HG03378 (cell line): ENCODE measurements at regions not wholly inside any gene's neighbourhood (a gene's known extent, or its start where the extent isn't known, plus 50 kb on each side); places are given as distances from the start of the nearest gene placed in this dataset.

Experiments used
- ATAC-seq: cut with Tn5 transposase; IDR thresholded peaks from one replicate; pipeline ENCODE4 v1.9.1; 2021; ENCODE audit warnings: mild to moderate bottlenecking, moderate library complexity; ENCODE audit not compliant: unreplicated experiment

DNA sequence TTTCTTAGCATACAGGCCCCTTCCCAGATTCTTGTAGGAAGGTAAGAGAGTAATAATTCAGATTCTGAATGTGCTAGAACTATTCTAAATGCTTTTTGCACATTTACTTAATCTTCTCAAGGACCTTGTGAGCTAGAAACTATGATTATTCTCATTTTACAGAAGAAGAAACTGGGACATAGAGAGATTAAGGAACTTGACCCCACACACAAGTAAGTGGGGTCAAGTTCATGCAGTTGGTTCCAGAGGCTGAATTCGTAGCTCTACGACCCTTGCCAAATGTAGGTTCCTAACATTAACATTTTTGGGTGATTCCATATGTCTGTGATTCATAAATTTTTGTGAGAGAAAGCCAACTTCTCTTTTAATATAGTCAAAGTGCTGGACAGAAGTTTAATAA is 238.1 kb downstream of the LACC1 start:
- no peak for ATAC-seq

DNA sequence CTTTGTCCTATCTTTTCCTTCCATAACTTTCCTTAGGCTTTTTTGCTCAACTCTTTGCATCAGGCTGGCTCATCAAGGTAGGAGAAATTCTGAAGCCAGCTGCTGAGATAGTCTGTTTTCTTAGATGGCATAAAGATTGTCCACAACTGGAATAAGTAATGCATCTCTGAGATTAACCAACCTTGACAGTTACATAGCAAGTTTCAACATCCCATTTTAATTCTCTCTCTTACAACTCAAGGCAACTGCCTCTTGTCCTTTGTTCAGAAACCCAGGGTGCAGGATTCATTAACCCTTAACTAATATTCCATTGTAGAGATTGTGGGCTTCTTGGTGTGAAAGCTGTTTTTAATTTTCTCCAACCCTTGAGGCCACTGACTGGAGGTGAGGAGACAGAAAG is 239.2 kb downstream of the LACC1 start:
- ATAC-seq: no peak

DNA sequence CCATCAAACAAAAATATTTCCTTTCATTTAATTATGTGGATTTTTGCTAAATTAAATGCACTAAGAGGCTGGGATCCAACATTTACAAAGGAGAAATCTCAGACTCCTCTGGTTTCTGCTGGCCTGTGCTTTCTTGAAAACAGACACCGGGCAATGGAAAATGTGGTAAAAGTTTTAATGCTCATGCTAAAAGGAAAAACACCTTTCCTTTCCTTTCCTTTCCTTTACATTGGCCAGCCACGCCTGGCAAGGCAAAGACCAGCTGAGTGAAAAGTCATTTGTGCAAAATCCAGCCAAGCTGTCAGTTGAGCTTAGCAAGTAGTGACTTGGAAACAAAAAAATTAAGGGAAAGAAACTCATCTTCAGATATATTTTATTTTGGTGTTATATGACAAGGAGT is 240.3 kb downstream of the LACC1 start:
- no peak for ATAC-seq

DNA sequence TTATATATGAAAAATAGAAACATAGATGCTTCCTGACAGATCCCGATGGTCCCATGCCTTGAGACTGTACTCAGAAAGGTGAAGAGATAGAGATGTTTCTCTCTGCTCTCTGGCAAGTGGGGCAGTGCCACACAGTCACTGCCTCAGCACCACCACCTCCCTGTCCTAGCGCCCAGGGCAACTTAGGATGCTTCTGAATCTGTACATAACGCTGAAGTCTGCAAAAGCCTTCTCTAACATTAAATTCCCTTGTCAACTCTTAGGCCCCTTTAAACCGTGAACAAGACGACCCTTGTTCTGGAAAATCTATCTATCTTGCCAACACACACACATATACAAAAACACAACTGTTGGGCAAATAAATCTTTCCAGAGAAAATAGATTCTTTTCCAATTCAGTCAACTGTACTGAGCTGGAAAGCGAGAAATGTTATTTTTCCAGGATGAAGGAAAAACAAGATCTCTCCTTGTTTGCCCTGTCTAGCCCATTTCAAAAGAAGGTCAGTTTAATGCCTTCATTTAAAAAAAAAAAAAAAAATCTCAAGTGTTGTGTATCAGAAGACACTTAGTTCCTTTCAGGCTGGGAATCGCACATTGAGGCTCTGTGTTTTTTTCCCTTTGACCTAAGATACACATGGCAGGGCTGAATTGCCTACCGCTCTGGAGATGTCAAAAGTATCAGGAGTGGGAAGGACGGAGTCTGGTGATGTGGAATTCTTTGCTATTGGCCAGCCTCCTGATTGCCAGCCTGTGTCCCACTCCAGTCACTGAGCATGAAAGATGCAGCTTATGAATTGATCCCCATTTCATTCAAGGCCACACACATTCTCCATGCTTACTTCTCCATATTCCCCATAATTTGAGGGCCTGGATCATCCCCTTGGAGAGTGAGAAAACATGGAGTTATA is 241.4 kb downstream of the LACC1 start:
- no peak for ATAC-seq

DNA sequence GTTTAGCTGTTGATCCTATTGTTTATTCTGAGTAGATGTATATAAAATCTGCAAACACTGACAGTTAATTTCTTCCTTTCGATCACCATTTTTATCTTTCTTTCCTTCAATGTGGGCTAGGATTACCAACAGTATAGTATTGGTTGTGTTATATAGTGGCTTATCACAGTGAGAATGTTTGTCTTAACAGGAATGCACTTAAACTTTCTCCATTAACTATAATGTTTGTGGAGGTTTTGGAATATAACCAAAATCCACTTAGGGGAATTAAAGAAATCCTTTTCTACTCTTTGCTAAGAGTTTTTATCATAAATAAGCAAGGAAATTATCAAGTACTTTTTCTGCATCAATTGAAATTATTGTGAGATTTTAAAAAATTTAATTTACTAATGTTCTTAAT is 244.6 kb downstream of the LACC1 start:
- no peak for ATAC-seq

DNA sequence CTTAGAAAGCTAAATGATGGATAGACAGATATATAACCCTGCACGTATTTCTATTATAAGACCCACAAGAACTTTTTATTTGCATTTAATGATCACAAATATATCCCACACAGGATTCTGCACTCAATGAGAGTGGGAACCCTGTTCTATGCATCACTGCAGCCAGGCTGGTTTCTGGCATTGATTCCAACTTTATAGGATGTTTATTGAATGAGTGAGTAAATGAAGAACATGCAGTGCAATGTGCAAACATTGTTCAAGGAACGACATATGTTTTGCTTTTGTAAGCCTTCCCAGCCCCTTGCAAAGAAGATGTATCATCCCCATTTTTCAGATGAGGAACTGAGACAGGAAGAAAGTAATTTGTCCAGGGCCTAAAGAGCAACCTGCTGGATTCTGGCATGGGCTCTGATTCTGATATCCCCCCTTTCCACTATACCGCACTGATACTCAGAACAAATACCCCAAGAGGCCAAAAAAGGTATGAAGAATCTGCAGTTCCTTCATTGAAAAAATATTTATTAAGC is 246.3 kb downstream of the LACC1 start:
- no peak for ATAC-seq

DNA sequence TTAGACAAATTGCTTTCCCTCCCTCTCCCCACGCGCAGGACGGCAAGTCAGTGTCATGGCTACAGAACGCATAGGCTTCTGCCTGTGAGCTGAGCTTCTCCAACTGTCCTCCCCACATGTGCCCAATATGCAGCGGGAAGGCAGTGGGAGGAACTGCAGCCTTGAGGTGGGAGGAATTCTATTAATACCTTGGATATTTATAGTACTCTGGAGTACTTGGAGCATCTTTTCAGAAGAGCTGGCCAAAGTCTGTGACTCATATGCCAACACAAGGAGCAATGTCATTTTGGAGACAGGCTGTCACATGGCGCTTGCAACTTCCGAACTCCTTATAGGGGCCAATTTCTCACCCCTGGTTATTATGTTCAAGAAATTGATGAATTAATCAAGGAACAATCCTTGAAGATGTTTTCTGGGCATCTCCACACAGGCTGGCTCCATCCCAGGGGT is 245.0 kb upstream of the SERP2 start:
- no peak for ATAC-seq

DNA sequence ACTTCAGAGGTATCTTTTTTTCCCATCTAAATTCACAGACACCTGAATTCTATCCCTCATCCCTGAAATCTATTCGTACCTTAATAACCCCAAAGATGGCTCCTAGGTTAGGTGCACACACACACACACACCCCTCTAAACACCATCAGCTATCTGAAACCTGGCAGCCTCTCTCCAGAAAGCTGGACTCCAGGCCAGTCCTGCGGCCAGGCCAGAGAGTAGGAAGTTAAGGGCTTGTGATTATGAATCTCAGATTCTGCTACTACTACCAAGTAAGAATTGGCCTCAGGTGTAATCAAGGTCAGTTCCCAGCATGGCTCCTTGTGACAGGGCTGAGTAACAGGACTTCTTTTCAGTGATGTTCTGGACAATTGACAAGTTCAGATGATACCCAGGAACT is 244.2 kb upstream of the SERP2 start:
- ATAC-seq: no peak

DNA sequence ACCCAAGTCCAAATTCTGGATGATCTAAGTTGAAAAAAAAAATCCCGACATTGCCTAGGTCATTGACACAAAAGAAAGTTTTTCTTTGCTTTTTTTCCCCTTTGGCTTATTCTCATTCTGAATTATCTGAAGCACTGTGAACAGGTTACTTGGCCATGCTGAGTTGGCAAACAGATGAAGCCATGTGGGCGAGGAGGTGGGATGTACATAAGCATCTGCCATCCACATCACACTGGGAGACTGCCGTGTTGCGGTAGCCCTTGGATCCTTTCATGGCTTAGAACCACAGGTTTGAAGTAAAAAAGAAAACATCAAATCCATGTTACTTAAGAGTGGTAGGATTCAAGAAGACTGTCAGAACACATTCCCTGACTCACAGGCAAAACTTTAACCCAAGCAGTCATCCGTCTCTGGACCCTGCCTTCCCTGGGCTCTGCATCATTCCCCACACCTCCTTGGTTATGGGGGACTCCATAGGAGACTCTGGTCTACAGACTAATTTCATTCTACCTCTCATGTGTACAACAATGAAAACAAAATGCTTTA is 242.5 kb upstream of the SERP2 start:
- no peak for ATAC-seq

DNA sequence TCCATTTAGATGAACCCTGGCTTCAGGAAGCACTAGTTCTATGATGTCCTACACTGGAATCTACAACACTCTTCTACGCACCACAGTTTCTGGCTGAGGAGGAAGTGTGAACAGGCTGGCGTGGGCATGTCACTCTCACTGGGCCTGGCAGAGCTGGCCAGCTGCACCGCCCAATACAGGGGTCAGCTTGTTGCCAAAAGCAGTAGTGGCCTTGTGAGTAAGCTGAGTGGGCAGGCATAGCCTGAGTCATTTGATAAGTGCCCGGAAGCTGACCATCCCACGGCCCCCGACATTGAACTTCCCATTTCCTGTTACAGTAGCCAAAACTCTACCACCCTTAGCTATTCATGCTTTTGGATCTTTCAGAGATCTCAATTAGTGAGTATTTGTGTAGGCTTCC is 240.9 kb upstream of the SERP2 start:
- no peak for ATAC-seq

DNA sequence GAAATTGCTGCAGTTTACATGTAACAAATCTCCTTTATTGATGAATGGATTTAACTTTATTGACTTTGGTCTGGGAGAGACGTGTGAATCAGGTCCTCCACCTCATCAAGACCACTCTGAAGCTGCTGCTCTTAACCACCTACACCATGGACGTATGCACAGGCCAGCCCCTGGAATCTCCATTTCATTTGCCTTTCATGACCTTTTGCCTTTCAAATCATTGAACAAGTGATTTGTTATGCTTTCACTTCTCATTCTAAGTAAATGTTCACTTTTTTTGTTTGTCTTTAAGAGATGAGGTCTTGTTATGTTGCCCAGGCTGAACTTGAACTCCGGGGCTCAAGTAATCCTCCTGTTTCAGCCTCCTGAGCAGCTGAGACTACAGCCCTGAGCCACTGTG is 240.0 kb upstream of the SERP2 start:
- ATAC-seq: no peak

DNA sequence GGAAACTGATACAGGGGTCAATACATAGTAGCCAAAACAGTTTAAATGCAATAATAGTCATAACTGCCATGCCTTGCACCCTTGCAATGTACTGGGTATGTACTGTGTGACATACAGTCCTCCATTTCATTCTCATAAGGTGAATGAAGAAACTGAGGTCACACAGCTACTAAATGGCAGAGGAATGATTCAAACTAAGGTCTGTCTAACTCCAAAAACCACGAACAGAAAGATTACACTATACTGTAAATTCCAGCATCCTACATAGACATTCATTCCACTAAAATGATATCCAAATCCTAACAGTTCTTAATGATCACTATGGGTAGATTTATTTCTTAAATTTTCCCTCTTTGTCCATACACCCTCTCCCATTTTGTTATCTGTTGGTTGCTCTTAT is 238.1 kb upstream of the SERP2 start:
- no peak for ATAC-seq

DNA sequence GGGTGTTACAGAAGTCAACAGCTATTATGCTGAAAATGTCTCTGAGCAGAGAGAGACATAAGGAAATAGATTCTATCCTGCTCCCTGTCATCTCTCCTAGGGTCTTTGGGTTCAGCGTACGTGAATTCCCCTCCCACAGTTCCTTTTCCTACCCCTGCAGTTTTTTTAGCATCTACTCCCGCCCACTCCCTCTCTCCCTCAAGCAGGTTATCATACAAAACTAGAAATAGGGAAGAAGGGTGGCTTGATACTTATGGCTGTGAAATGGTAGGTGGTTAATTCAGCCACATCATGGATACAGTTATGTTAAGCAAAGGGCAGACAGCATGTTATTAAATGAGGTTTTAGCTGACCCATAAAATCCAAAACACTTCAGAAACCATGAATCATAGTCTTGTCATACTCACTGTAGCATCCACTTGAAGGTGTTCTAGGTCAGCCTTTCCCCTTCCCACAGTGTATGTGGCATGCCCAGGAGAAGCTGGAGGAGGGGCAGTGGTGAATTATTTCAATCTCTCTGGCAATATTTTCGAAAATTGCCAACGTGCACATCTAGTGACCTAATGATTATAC is 236.8 kb upstream of the SERP2 start:
- ATAC-seq: no peak

DNA sequence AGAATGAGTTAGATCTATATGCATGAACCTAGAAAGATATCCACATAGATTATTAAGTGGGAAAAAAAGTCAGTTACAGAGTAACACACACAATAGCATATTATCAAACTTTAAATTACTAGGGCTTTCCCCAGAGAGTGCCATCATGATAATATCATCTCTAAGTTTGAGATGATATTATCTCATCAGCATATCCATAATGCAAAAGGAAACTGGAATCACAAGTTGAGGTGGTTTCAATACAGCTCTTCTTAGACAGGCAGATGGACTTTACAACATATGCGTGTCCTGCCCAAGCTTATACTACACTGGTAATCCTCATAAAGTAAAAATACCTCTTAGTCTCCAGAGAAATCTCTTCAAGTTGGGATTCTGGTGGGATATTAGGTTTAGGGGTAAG is 236.2 kb upstream of the SERP2 start:
- no peak for ATAC-seq

DNA sequence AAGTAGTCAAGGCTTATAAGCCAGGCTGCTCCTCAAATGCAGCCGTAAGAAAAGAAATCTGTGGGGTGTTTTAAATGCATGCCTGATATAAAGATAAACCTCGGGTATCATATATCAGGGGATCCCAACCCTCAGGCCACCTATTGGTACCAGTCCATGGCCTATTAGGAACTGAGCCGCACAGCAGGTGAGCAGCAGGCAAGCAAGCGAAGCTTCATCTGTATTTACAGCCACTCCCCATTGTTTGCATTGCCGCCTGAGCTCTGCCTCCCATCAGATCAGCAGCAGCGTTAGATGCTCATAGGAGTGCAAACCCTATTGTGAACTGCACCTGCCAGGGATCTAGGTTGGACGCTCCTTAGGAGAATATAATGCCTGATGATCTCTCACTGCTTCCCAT is 233.5 kb upstream of the SERP2 start:
- no peak for ATAC-seq

DNA sequence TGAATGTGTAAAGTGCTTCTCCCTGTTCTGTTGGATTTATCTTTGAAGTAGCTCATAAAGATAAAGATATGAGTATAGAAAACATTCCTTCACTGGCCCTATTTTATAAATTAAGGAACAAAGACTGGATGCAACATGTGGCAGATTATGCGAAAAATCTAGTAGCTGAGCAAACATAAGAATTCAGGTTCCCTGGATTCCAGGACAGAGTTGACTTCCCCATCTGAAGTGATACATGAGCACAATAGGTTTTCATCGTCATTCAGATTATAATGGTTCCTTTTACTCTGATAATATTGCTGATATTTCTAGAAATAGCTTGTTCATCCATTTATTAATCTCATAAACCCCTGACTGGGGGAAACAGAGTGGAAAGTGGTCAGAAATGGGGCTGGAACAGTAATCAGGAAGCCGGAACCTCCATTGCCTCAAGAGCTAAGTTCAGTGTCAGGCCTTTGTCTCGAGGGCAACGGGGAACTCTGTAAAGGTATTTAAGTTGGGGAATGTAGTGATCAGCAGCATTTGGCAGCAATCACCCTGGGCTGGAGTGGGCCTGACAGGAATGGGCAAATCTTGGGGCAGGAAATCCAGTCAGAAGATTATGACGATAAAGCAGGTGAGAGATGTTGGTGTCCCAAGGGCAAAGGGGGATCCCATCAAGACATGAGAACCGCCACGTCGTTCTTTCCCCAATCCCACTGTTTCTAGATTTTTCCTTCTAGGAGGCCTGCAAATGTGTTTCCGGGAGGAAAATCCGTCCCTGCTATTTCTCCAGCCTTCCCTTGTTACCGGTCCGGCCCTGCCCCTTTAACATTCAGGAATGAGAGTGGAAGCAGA is 232.5 kb upstream of the SERP2 start:
- no peak for ATAC-seq

DNA sequence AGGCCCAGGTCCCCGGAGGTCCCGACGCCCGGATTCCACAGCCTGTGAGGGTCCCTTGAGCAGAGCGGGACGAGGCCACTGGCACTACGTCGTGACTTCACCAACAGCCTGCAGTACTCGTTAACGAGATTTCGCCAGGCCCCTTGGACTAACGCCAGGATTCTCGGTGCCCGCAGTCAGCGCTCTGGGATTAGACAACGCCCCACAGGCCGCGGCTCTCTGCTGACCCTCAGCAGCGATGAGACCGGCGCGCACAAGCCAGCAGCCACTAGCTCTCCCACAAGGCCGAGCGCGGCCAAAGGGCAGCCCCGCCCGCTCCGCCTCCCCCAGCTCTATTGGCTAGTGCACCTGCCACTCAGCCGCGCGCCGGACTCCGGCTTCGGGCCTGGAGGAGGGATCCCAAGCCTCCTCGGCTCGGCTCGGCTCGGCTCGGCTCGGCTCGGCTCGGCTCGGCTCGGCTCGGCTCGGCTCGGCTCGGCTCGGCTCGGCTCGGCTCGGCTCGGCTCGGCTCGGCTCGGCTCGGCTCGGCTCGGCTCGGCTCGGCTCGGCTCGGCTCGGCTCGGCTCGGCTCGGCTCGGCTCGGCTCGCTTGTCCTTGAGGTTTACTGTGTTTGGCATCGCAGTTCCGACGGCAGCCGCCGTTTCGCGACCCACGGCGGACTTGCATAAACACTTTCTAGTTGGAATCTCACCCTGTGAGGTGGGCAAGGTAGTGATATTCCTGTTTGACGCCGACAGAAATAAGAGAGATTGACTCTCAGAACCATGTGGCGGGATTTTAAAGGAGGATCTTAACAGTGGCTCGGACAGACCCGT is 231.7 kb upstream of the SERP2 start:
- ATAC-seq: peak; percentile 94

DNA sequence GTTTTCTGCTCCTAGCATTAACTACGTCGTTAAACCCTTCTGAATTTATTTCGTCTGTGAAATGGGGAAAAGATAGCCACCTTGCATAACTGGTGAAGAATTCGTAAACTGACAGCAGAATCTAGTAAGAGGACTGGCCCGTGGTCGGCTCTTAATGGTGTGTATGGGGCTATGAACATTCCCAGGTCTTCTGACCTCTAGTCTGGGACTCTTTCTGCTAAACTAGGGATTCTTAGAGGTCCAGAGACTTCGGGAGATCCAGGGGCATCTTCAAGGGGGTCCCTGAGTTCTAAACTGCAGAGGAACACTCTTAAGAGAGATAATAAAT is 231.1 kb upstream of the SERP2 start:
- ATAC-seq: no peak

DNA sequence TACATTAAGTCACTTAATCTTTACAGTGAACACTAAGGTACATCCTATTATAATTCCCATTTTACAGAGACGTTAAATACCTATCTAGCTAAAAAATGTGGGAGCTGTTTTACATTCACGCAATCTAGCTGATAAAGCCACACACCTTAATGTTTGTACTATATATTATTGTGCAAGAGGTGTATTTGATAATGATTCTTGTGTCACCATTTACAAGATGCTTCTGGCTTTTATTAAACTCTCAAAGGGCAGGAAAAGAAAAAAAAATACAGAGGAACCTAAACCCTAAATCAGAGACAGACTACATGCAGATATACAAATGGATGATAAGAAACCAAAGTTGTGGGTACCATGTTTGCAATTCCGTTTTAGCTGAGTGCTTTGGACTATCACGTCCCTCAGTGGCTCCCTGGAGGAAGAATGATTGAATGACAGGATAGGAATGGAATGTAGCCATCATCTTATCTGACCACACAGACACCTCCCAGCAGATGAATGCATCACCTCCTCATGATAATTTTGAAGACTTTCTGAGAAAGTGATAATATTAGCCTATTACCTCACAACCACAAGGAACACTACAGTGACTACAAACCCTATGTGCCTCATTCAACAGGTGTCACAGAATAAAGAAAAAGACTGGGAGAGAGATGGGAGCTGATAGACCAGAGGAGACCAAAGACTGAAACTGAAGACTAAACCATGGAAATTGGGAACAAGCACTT is 230.5 kb upstream of the SERP2 start:
- no peak for ATAC-seq

DNA sequence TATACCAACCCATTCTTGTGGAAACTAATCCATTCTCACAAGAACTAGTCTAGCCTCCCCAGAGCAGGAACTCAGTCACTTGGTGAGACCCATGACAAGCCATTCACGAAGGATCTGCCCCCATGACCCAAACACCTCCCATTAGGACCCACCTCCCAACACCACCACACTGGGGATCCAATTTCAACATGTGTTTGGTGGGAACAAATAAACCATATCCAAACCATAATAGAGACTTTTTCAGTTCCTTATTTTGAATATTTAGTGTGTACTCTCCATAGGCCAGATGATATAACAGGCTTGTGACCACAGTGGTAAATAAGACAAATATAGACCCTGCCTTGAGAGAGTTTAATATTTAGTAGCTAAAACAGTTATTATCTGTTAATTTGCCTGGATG is 227.5 kb upstream of the SERP2 start:
- no peak for ATAC-seq
